DMS 273 treated with DMSO at 0.1 percent for 48 hours (cell line): ENCODE measurements at regions not wholly inside any gene's neighbourhood (a gene's known extent, or its start where the extent isn't known, plus 50 kb on each side); places are given as distances from the start of the nearest gene placed in this dataset.

Source experiments
- DNase-seq: peaks from one replicate; lab custom pipeline; 2025; lab: John Stamatoyannopoulos, UW

GRCh38 chr13:88086577-88086976 is 415.4 kb downstream of the SLITRK5 start:
- DNase-seq, result no peak

GRCh38 chr13:88097541-88097940 is 426.4 kb downstream of the SLITRK5 start:
- DNase-seq, result no peak

GRCh38 chr13:88103824-88104223 is 432.7 kb downstream of the SLITRK5 start:
- no peak for DNase-seq

GRCh38 chr13:88104576-88104975 is 433.4 kb downstream of the SLITRK5 start:
- DNase-seq, result no peak

- no peak for DNase-seq
Observed at GRCh38 chr13:88107570-88107969, 436.4 kb downstream of the SLITRK5 start.

GRCh38 chr13:88112526-88112925 is 441.4 kb downstream of the SLITRK5 start:
- DNase-seq, result no peak

GRCh38 chr13:88115976-88116375 is 444.8 kb downstream of the SLITRK5 start:
- no peak for DNase-seq

GRCh38 chr13:88118952-88119351 is 447.8 kb downstream of the SLITRK5 start:
- DNase-seq, result no peak

GRCh38 chr13:88124142-88124541 is 453.0 kb downstream of the SLITRK5 start:
- DNase-seq, result no peak

- DNase-seq, result no peak
Observed at GRCh38 chr13:88125055-88125454, 453.9 kb downstream of the SLITRK5 start.

- DNase-seq, result no peak
Observed at GRCh38 chr13:88136098-88136790, 465.1 kb downstream of the SLITRK5 start.

- no peak for DNase-seq
Observed at GRCh38 chr13:88142653-88143052, 471.5 kb downstream of the SLITRK5 start.

- no peak for DNase-seq
Observed at GRCh38 chr13:88144580-88144979, 473.4 kb downstream of the SLITRK5 start.

- no peak for DNase-seq
Observed at GRCh38 chr13:88153353-88153752, 482.2 kb downstream of the SLITRK5 start.

GRCh38 chr13:88154001-88154400 is 482.8 kb downstream of the SLITRK5 start:
- no peak for DNase-seq

GRCh38 chr13:88162076-88162702 is 491.0 kb downstream of the SLITRK5 start:
- no peak for DNase-seq

- DNase-seq, result no peak
Observed at GRCh38 chr13:88176231-88176630, 505.1 kb downstream of the SLITRK5 start.

GRCh38 chr13:88183440-88183839 is 512.3 kb downstream of the SLITRK5 start:
- DNase-seq, result no peak

GRCh38 chr13:88188986-88189385 is 517.8 kb downstream of the SLITRK5 start:
- DNase-seq, result no peak

- no peak for DNase-seq
Observed at GRCh38 chr13:88189728-88190127, 518.6 kb downstream of the SLITRK5 start.

GRCh38 chr13:88196106-88196505 is 524.9 kb downstream of the SLITRK5 start:
- DNase-seq, result no peak

- DNase-seq, result no peak
Observed at GRCh38 chr13:88217372-88217771, 546.2 kb downstream of the SLITRK5 start.

- no peak for DNase-seq
Observed at GRCh38 chr13:88217883-88218282, 546.7 kb downstream of the SLITRK5 start.

- no peak for DNase-seq
Observed at GRCh38 chr13:88223958-88224357, 552.8 kb downstream of the SLITRK5 start.
